GM19023 (cell line): ENCODE measurements at regions not wholly inside any gene's neighbourhood (a gene's known extent, or its start where the extent isn't known, plus 50 kb on each side); places are given as distances from the start of the nearest gene placed in this dataset.
"Not testable (repeated sequence)": the region's sequence is repeated elsewhere in the genome, so short reads cannot be mapped to it uniquely, and the experiment has no call there.

Experiments used
- ATAC-seq: cut with Tn5 transposase; IDR thresholded peaks from one replicate; pipeline ENCODE4 v1.9.1; 2021; ENCODE audit warnings: mild to moderate bottlenecking, moderate library complexity; ENCODE audit not compliant: unreplicated experiment

- ATAC-seq, result no peak
Measured at GRCh38 chr5:148740966-148741742, 85.3 kb upstream of the ADRB2 start.

- ATAC-seq, result not testable (repeated sequence)
Measured at GRCh38 chr5:148741766-148742165, 84.6 kb upstream of the ADRB2 start.

GRCh38 chr5:148744380-148744779 is 82.0 kb upstream of the ADRB2 start:
- ATAC-seq, result not testable (repeated sequence)

GRCh38 chr5:148746826-148747535 is 79.4 kb upstream of the ADRB2 start:
- ATAC-seq, result peak; percentile 75

GRCh38 chr5:148747536-148747906 is 78.9 kb upstream of the ADRB2 start:
- ATAC-seq, result no peak

- no peak for ATAC-seq
Measured at GRCh38 chr5:148748702-148749392, 77.6 kb upstream of the ADRB2 start.

- ATAC-seq, result no peak
Measured at GRCh38 chr5:148750614-148751013, 75.8 kb upstream of the ADRB2 start.

- ATAC-seq, result no peak
Measured at GRCh38 chr5:148751025-148751424, 75.4 kb upstream of the ADRB2 start.

- ATAC-seq, result not testable (repeated sequence)
Measured at GRCh38 chr5:148752375-148752774, 74.0 kb upstream of the ADRB2 start.

GRCh38 chr5:148759101-148759500 is 67.3 kb upstream of the ADRB2 start:
- no peak for ATAC-seq

GRCh38 chr5:148760945-148761638 is 65.3 kb upstream of the ADRB2 start:
- peak; percentile 100 for ATAC-seq

GRCh38 chr5:148763996-148764395 is 62.4 kb upstream of the ADRB2 start:
- no peak for ATAC-seq

GRCh38 chr5:148765061-148765460 is 61.4 kb upstream of the ADRB2 start:
- no peak for ATAC-seq

GRCh38 chr5:148768806-148769415 is 57.5 kb upstream of the ADRB2 start:
- no peak for ATAC-seq

GRCh38 chr5:148769941-148770340 is 56.5 kb upstream of the ADRB2 start:
- ATAC-seq, result no peak

GRCh38 chr5:148774313-148774712 is 52.1 kb upstream of the ADRB2 start:
- ATAC-seq, result no peak

- ATAC-seq, result no peak
Measured at GRCh38 chr5:148776261-148776660, 50.1 kb upstream of the ADRB2 start.
